DOHH2 (cell line): ENCODE measurements at regions not wholly inside any gene's neighbourhood (a gene's known extent, or its start where the extent isn't known, plus 50 kb on each side); places are given as distances from the start of the nearest gene placed in this dataset.

Source experiments
- H3F3A ChIP-seq: fragments of 200-600 bp; sonication (generic), shearing (Covaris generic); 2 replicates; pipeline ENCODE4 v1.6.0; 2016; ENCODE audit warnings: antibody characterized with exemption, mild to moderate bottlenecking; ENCODE audit not compliant: control insufficient read depth, insufficient read depth
- H3K27ac ChIP-seq: fragments of 200-600 bp; sonication (generic); 2 replicates; pipeline ENCODE4 v1.5.1; 2014; ENCODE audit warnings: low read depth, mild to moderate bottlenecking, low read length, moderate library complexity
- H3K27me3 ChIP-seq: fragments of 200-600 bp; sonication (generic); 2 replicates; pipeline ENCODE4 v1.6.1; 2014; ENCODE audit warnings: mild to moderate bottlenecking, low read length, mixed read lengths; ENCODE audit not compliant: control insufficient read depth
- H3K36me3 ChIP-seq: fragments of 200-600 bp; sonication (generic); 2 replicates; pipeline ENCODE4 v1.6.1; 2014; ENCODE audit warnings: mild to moderate bottlenecking, low read length, moderate library complexity, mixed read lengths; ENCODE audit not compliant: control insufficient read depth
- H3K4me1 ChIP-seq: fragments of 200-600 bp; sonication (generic); 2 replicates; pipeline ENCODE4 v1.6.1; 2014; ENCODE audit warnings: mild to moderate bottlenecking, low read length, mixed read lengths; ENCODE audit not compliant: control insufficient read depth
- H3K4me2 ChIP-seq: fragments of 200-600 bp; sonication (generic); 2 replicates; pipeline ENCODE4 v1.6.0; 2014; ENCODE audit warnings: mild to moderate bottlenecking, low read length, moderate library complexity
- H3K4me3 ChIP-seq: fragments of 200-600 bp; sonication (generic); 2 replicates; pipeline ENCODE4 v1.5.1; 2014; ENCODE audit warnings: mild to moderate bottlenecking, low read length, mixed read lengths
- H3K79me2 ChIP-seq: fragments of 200-600 bp; sonication (generic); 2 replicates; pipeline ENCODE4 v1.6.1; 2014; ENCODE audit warnings: mild to moderate bottlenecking, low read length, mixed read lengths; ENCODE audit not compliant: control insufficient read depth
- H3K9me2 ChIP-seq: fragments of 200-600 bp; sonication (generic); replicated peaks from 2 replicates; pipeline ENCODE4 v1.6.1; 2014; ENCODE audit warnings: mild to moderate bottlenecking, low read length, mixed read lengths; ENCODE audit not compliant: control insufficient read depth
- H3K9me3 ChIP-seq: fragments of 200-600 bp; sonication (generic); 2 replicates; pipeline ENCODE4 v1.6.1; 2014; ENCODE audit warnings: antibody characterized with exemption, low read length, mixed read lengths; ENCODE audit not compliant: control insufficient read depth, insufficient read depth
- H4K20me1 ChIP-seq: fragments of 200-600 bp; sonication (generic); 2 replicates; pipeline ENCODE4 v1.6.0; 2014; ENCODE audit warnings: low read depth, mild to moderate bottlenecking, antibody characterized with exemption, low read length, moderate library complexity; ENCODE audit not compliant: control insufficient read depth, insufficient read depth
- CTCF ChIP-seq: fragments of 200-600 bp; sonication (generic); IDR thresholded peaks from one replicate; pipeline ENCODE4 v1.5.1; 2014; ENCODE audit warnings: antibody characterized with exemption, mild to moderate bottlenecking, low read depth, low read length; ENCODE audit not compliant: poor library complexity, severe bottlenecking
- EZH2phosphoT487 ChIP-seq: fragments of 200-600 bp; sonication (generic); IDR thresholded peaks from 2 replicates; pipeline ENCODE4 v1.6.1; 2017; ENCODE audit warnings: borderline replicate concordance, mild to moderate bottlenecking, antibody characterized with exemption, low read length, moderate library complexity, mixed read lengths

- no peak for TF ChIP-seq CTCF
- no peak for TF ChIP-seq EZH2phosphoT487
- no peak overlapping the region for H3K4me3 ChIP-seq
- H3K27me3 ChIP-seq: no peaks in the 10 kb centered on the region
- H3K4me2 ChIP-seq: no peak overlapping the region
- H3K9me2 ChIP-seq: no peaks in the 10 kb centered on the region
- no peaks in the 10 kb centered on the region for H3F3A ChIP-seq
- no peaks in the 10 kb centered on the region for H3K79me2 ChIP-seq
- no peaks in the 10 kb centered on the region for H3K36me3 ChIP-seq
- no peaks in the 10 kb centered on the region for H3K4me1 ChIP-seq
- no peak overlapping the region for H3K27ac ChIP-seq
- H4K20me1 ChIP-seq: no peaks in the 10 kb centered on the region
- no peaks in the 10 kb centered on the region for H3K9me3 ChIP-seq
Measured at GRCh38 chr6:21526974-21527373, 66.6 kb upstream of the SOX4 start.

GRCh38 chr6:21527731-21528130 lies 65.8 kb upstream of the SOX4 start:
- Histone ChIP-seq H3K9me2 (no peaks in the 10 kb centered on the region), H3K27ac (no peak overlapping the region), H3K4me1 (no peaks in the 10 kb centered on the region), H3K4me3 (no peak overlapping the region), H3K79me2 (no peaks in the 10 kb centered on the region), H3K36me3 (no peaks in the 10 kb centered on the region), H3F3A (no peaks in the 10 kb centered on the region), H3K27me3 (no peaks in the 10 kb centered on the region), H3K4me2 (no peak overlapping the region), H3K9me3 (no peaks in the 10 kb centered on the region), H4K20me1 (no peaks in the 10 kb centered on the region)
- TF ChIP-seq CTCF (no peak), EZH2phosphoT487 (no peak)

DNA sequence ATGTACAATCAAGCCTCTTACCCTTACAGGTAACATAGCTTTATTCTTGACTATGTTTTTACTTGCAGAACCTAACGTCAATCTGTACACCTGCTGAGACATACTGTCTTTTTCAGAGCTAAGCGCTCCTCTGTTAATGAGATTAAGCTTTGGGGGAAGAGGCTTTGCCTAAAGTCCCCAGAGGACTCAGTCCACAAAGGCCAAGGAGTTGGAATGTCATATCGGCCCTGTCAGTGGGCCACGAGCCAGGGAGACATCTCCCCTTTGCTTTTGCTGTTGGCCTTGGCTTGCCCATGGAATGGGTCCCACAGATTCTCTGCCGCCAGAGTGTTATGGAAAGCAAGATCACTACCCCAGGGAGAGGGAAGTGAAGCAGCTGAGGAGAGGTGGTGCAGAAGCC lies 64.1 kb upstream of the SOX4 start:
- Histone ChIP-seq H3K27ac (no peak overlapping the region), H3K79me2 (no peaks in the 10 kb centered on the region), H3K4me2 (no peak overlapping the region), H3K9me3 (no peaks in the 10 kb centered on the region), H3K36me3 (no peaks in the 10 kb centered on the region), H3K9me2 (no peaks in the 10 kb centered on the region), H4K20me1 (no peaks in the 10 kb centered on the region), H3K27me3 (no peaks in the 10 kb centered on the region), H3K4me3 (no peak overlapping the region), H3F3A (no peaks in the 10 kb centered on the region), H3K4me1 (no peaks in the 10 kb centered on the region)
- no peak for TF ChIP-seq CTCF
- no peak for TF ChIP-seq EZH2phosphoT487

- H3K4me1 ChIP-seq: no peaks in the 10 kb centered on the region
- H3K27me3 ChIP-seq: no peaks in the 10 kb centered on the region
- H3K4me3 ChIP-seq: no peak overlapping the region
- H3K27ac ChIP-seq: no peak overlapping the region
- no peaks in the 10 kb centered on the region for H3K9me3 ChIP-seq
- no peaks in the 10 kb centered on the region for H3F3A ChIP-seq
- no peaks in the 10 kb centered on the region for H3K36me3 ChIP-seq
- no peaks in the 10 kb centered on the region for H3K9me2 ChIP-seq
- H3K4me2 ChIP-seq: no peak overlapping the region
- H4K20me1 ChIP-seq: no peaks in the 10 kb centered on the region
- TF ChIP-seq EZH2phosphoT487 (no peak), CTCF (no peak)
- H3K79me2 ChIP-seq: no peaks in the 10 kb centered on the region
Measured at GRCh38 chr6:21531393-21531792, 62.2 kb upstream of the SOX4 start.
